SIG-M5 treated with dmso at 0.1 percent for 504 hours (cell line): ENCODE measurements at regions not wholly inside any gene's neighbourhood (a gene's known extent, or its start where the extent isn't known, plus 50 kb on each side); places are given as distances from the start of the nearest gene placed in this dataset.
"Not testable (repeated sequence)": the region's sequence is repeated elsewhere in the genome, so short reads cannot be mapped to it uniquely, and the experiment has no call there.

ENCODE experiments used
- DNase-seq: peaks from one replicate; lab custom pipeline; 2025; ENCODE audit not compliant: unreplicated experiment; lab: John Stamatoyannopoulos, UW

GRCh38 chr17:36842963-36843558 is 94.2 kb upstream of the LHX1 start:
- DNase-seq: no peak

- no peak for DNase-seq
Measured at GRCh38 chr17:36844013-36844412, 93.3 kb upstream of the LHX1 start.

- DNase-seq: no peak
Measured at GRCh38 chr17:36844601-36845000, 92.7 kb upstream of the LHX1 start.

- no peak for DNase-seq
Measured at GRCh38 chr17:36845916-36846315, 91.4 kb upstream of the LHX1 start.

GRCh38 chr17:36846410-36847292 is 90.6 kb upstream of the LHX1 start:
- DNase-seq: no peak

- DNase-seq: no peak
Measured at GRCh38 chr17:36848008-36848902, 89.0 kb upstream of the LHX1 start.

- DNase-seq: not testable (repeated sequence)
Measured at GRCh38 chr17:36849020-36849419, 88.3 kb upstream of the LHX1 start.

GRCh38 chr17:36849871-36850348 is 87.4 kb upstream of the LHX1 start:
- no peak for DNase-seq

- DNase-seq: no peak
Measured at GRCh38 chr17:36850790-36851189, 86.5 kb upstream of the LHX1 start.

- no peak for DNase-seq
Measured at GRCh38 chr17:36851250-36851649, 86.0 kb upstream of the LHX1 start.

- DNase-seq: not testable (repeated sequence)
Measured at GRCh38 chr17:36852478-36852877, 84.8 kb upstream of the LHX1 start.

GRCh38 chr17:36854982-36855381 is 82.3 kb upstream of the LHX1 start:
- DNase-seq: no peak

- DNase-seq: no peak
Measured at GRCh38 chr17:36855459-36855858, 81.8 kb upstream of the LHX1 start.

GRCh38 chr17:36856222-36856621 is 81.1 kb upstream of the LHX1 start:
- no peak for DNase-seq

GRCh38 chr17:36856903-36857381 is 80.3 kb upstream of the LHX1 start:
- no peak for DNase-seq

- no peak for DNase-seq
Measured at GRCh38 chr17:36857698-36858097, 79.6 kb upstream of the LHX1 start.

GRCh38 chr17:36858119-36859002 is 78.9 kb upstream of the LHX1 start:
- no peak for DNase-seq

- no peak for DNase-seq
Measured at GRCh38 chr17:36859003-36859300, 78.3 kb upstream of the LHX1 start.

- no peak for DNase-seq
Measured at GRCh38 chr17:36859706-36860105, 77.6 kb upstream of the LHX1 start.

GRCh38 chr17:36861531-36861930 is 75.7 kb upstream of the LHX1 start:
- DNase-seq: no peak
